ENCODE measurements at regions not wholly inside any gene's neighbourhood (a gene's known extent, or its start where the extent isn't known, plus 50 kb on each side); places are given as distances from the start of the nearest gene placed in this dataset.

DNA sequence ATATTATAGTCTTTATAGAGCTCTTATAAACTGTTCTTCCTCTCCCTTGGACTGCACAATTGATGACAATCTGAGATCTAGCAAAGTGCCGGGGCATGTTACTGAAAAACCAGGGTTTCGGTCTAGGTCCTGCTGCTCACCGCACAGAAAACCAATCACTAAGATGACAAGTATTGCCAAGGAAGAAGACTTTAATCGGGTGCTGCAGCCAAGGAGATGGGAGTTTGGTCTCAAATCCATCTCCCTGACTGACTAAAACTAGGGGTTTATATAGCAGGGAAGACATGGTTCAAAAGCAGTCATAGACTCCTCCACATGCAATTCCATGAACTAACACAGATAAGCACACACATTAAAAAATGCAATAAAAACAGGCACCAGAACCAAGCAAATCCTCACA is 390.6 kb downstream of the NFIB start:
- TF ChIP-seq EZH2 (IDR thresholded peaks at IDR 0.05; ENCODE audit: borderline replicate concordance, insufficient read depth, low read depth, low read length, poor library complexity, severe bottlenecking) = no peak
- no peak for TF ChIP-seq CTCF (IDR thresholded peaks at IDR 0.05)

Data from B cell (primary cell).